SK-N-SH (cell line): ENCODE measurements at regions not wholly inside any gene's neighbourhood (a gene's known extent, or its start where the extent isn't known, plus 50 kb on each side); places are given as distances from the start of the nearest gene placed in this dataset.

Source experiments
- CTCF ChIA-PET: fragments of 300-600, 350-600 bp; formaldehyde crosslinking; extraction: SDS; loops from one replicate; lab custom pipeline; 2021; lab: Yijun Ruan, JAX
- POLR2A ChIA-PET: fragments of 350-600 bp; sonication (Branson Sonifier 250); formaldehyde crosslinking; extraction: SDS; loops from one replicate; lab custom pipeline; 2020; ENCODE audit warnings: antibody characterized with exemption, inconsistent platforms; lab: Yijun Ruan, JAX
- DNase-seq: peaks from one replicate; pipeline ENCODE4 v3.0.0; 2012
- H2AFZ ChIP-seq: fragments of 200-600 bp; sonication (generic); 2 replicates; pipeline ENCODE4 v1.8.1; 2016; ENCODE audit warnings: antibody characterized with exemption, mild to moderate bottlenecking, low read depth
- H3F3A ChIP-seq: fragments of 200-600 bp; sonication (generic); replicated peaks from 2 replicates; pipeline ENCODE3; 2016; ENCODE audit warnings: antibody characterized with exemption, mild to moderate bottlenecking; ENCODE audit not compliant: insufficient read depth
- H3K27ac ChIP-seq, 2 experiments: fragments of 200-500 bp in 1 of 2; fragments of 200-600 bp in 1 of 2; sonication (Bioruptor generic) in 1 of 2; sonication (generic), shearing (Covaris generic) in 1 of 2; 2 replicates each; pipeline versions ENCODE4 v1.5.1 to v1.6.1; 2014 to 2016; ENCODE audit warnings: low read depth in 2 of 2, inconsistent platforms in 1 of 2, low read length in 1 of 2, mild to moderate bottlenecking in 1 of 2, mixed read lengths in 1 of 2
- H3K27me3 ChIP-seq: fragments of 200-600 bp; sonication (generic), shearing (Covaris generic); 2 replicates; pipeline ENCODE4 v1.6.1; 2016; ENCODE audit warnings: mixed run types; ENCODE audit not compliant: insufficient read depth
- H3K36me3 ChIP-seq, 2 experiments: fragments of 200-500 bp in 1 of 2; fragments of 200-600 bp in 1 of 2; sonication (Bioruptor generic) in 1 of 2; sonication (generic) in 1 of 2; replicated peaks in 1 of 2; 2 replicates each; pipeline versions ENCODE3 to v1.5.1; 2014 to 2016; ENCODE audit warnings: low read length in 1 of 2, mild to moderate bottlenecking in 1 of 2; ENCODE audit not compliant: insufficient read depth in 2 of 2, control insufficient read depth in 1 of 2
- H3K4me1 ChIP-seq, 2 experiments: fragments of 200-500 bp in 1 of 2; fragments of 200-600 bp in 1 of 2; sonication (Bioruptor generic) in 1 of 2; sonication (generic), shearing (Covaris generic) in 1 of 2; 2 replicates each; pipeline versions ENCODE4 v1.5.1 to v1.6.1; 2014 to 2016; ENCODE audit warnings: low read depth in 1 of 2, low read length in 1 of 2, mixed run types in 1 of 2; ENCODE audit not compliant: insufficient read depth in 2 of 2, control insufficient read depth in 1 of 2
- H3K4me2 ChIP-seq: fragments of 200-600 bp; sonication (generic), shearing (Covaris generic); 2 replicates; pipeline ENCODE4 v1.6.1; 2017; ENCODE audit warnings: mixed run types
- H3K4me3 ChIP-seq, 2 experiments: fragments of 200-500 bp in 1 of 2; fragments of 200-600 bp in 1 of 2; sonication (Bioruptor generic) in 1 of 2; sonication (generic), shearing (Covaris generic) in 1 of 2; 2 replicates each; pipeline versions ENCODE4 v1.5.1 to v1.8.1; 2014 to 2016; ENCODE audit warnings: low read depth in 2 of 2, inconsistent platforms in 1 of 2, low read length in 1 of 2, mild to moderate bottlenecking in 1 of 2, mixed read lengths in 1 of 2, moderate library complexity in 1 of 2
- H3K79me2 ChIP-seq: fragments of 200-600 bp; sonication (generic); 2 replicates; pipeline ENCODE4 v1.8.1; 2017; ENCODE audit warnings: mild to moderate bottlenecking; ENCODE audit not compliant: insufficient read depth
- H3K9ac ChIP-seq: fragments of 200-600 bp; sonication (generic); 2 replicates; pipeline ENCODE4 v1.6.1; 2017; ENCODE audit warnings: mixed run types
- H3K9me2 ChIP-seq: fragments of 200-600 bp; sonication (generic); 2 replicates; pipeline ENCODE4 v1.6.1; 2017; ENCODE audit warnings: mixed run types
- H3K9me3 ChIP-seq: fragments of 200-600 bp; sonication (generic); 2 replicates; pipeline ENCODE4 v1.6.1; 2017; ENCODE audit warnings: mixed run types, mild to moderate bottlenecking, moderate library complexity
- H4K20me1 ChIP-seq: fragments of 200-600 bp; sonication (generic); 2 replicates; pipeline ENCODE4 v1.6.1; 2017; ENCODE audit warnings: mild to moderate bottlenecking, mixed run types; ENCODE audit not compliant: insufficient read depth
- CTCF ChIP-seq: fragments of 200-600 bp; sonication (generic); IDR thresholded peaks from 2 replicates; pipeline ENCODE4 v1.6.1; 2017; ENCODE audit warnings: antibody characterized with exemption, mild to moderate bottlenecking, moderate library complexity
- ELF1 ChIP-seq: IDR thresholded peaks from 2 replicates; pipeline ENCODE4 v1.4.0; 2012
- EZH2phosphoT487 ChIP-seq: fragments of 200-600 bp; sonication (generic); IDR thresholded peaks from 2 replicates; pipeline ENCODE4 v1.6.1; 2017; ENCODE audit warnings: low read depth, mixed run types, mild to moderate bottlenecking, antibody characterized with exemption, moderate library complexity, borderline replicate concordance
- FOXM1 ChIP-seq: IDR thresholded peaks from 2 replicates; pipeline ENCODE4 v1.4.0; 2012; ENCODE audit warnings: low read depth, mild to moderate bottlenecking
- JUND ChIP-seq: IDR thresholded peaks from 2 replicates; pipeline ENCODE4 v1.4.0; 2012
- MAX ChIP-seq: IDR thresholded peaks from 2 replicates; pipeline ENCODE4 v1.4.0; 2012; ENCODE audit warnings: low read depth
- MEF2A ChIP-seq: IDR thresholded peaks from 2 replicates; pipeline ENCODE4 v1.4.0; 2012; ENCODE audit warnings: low read depth, borderline replicate concordance
- NFIC ChIP-seq: IDR thresholded peaks from 2 replicates; pipeline ENCODE4 v1.4.0; 2012; ENCODE audit warnings: borderline replicate concordance
- RAD21 ChIP-seq: IDR thresholded peaks from 2 replicates; pipeline ENCODE4 v1.6.1; 2012; ENCODE audit warnings: mild to moderate bottlenecking, low read length
- REST ChIP-seq: IDR thresholded peaks from 2 replicates; pipeline ENCODE4 v1.6.1; 2012; ENCODE audit warnings: mild to moderate bottlenecking, low read depth, low read length, moderate library complexity
- TAF1 ChIP-seq: IDR thresholded peaks from 2 replicates; pipeline ENCODE4 v1.6.1; 2012; ENCODE audit warnings: low read depth, mild to moderate bottlenecking, low read length, moderate library complexity, borderline replicate concordance
- TCF12 ChIP-seq: IDR thresholded peaks from 2 replicates; pipeline ENCODE4 v1.4.0; 2012
- USF2 ChIP-seq: fragments of 150-350 bp; IDR thresholded peaks from 2 replicates; pipeline ENCODE4 v1.6.1; 2017; ENCODE audit warnings: antibody characterized with exemption, low read length, low read depth, borderline replicate concordance
- YY1 ChIP-seq: IDR thresholded peaks from 2 replicates; pipeline ENCODE4 v1.4.0; 2012; ENCODE audit warnings: low read depth, mild to moderate bottlenecking
- WGBS: methylation state at CpG from one replicate; pipeline ENCODE4 v1.1.6; 2017; ENCODE audit warnings: low lambda C conversion rate; 5-methylcytosine and 5-hydroxymethylcytosine counted together

GRCh38 chr11:80328774-80329173, 887.9 kb upstream of the TENM4 start:
- Histone ChIP-seq H3K79me2 (no peaks in the 10 kb centered on the region), H4K20me1 (no peaks in the 10 kb centered on the region), H3K9me3 (no peaks in the 10 kb centered on the region), H3K36me3 (no peaks in the 10 kb centered on the region), H3K9ac (no peak overlapping the region), H3F3A (no peaks in the 10 kb centered on the region), H3K4me3 (no peak overlapping the region), H2AFZ (no peak overlapping the region), H3K4me1 (no peaks in the 10 kb centered on the region; a peak in 1 of 4 replicates), H3K4me2 (no peak overlapping the region), H3K27ac (no peak overlapping the region), H3K9me2 (no peaks in the 10 kb centered on the region), H3K27me3 (no peaks in the 10 kb centered on the region)
- WGBS: 60% methylated on average over 1 of the region's 1 CpG
- ChIA-PET POLR2A (no interaction called here), CTCF (no interaction called here)
- DNase-seq: no peak
- no peak for TF ChIP-seq NFIC
- no peak for TF ChIP-seq CTCF
- TF ChIP-seq MAX: no peak
- no peak for TF ChIP-seq USF2
- TF ChIP-seq MEF2A: no peak
- TF ChIP-seq REST: no peak
- TF ChIP-seq TCF12: no peak
- no peak for TF ChIP-seq FOXM1
- TF ChIP-seq YY1: no peak
- no peak for TF ChIP-seq RAD21
- TF ChIP-seq JUND: no peak
- no peak for TF ChIP-seq ELF1
- no peak for TF ChIP-seq TAF1
- no peak for TF ChIP-seq EZH2phosphoT487
